ENCODE measurements at regions not wholly inside any gene's neighbourhood (a gene's known extent, or its start where the extent isn't known, plus 50 kb on each side); places are given as distances from the start of the nearest gene placed in this dataset.

- Mint-ChIP-seq H3K36me3 (ENCODE audit: unreplicated experiment) (peaks cover 23% of the 10 kb centered on the region), H3K4me1 (ENCODE audit: low read depth, unreplicated experiment) (no peaks in the 10 kb centered on the region), H3K27me3 (ENCODE audit: unreplicated experiment) (peaks cover 2% of the 10 kb centered on the region), H3K27ac (ENCODE audit: unreplicated experiment) (no peak overlapping the region), H3K9me3 (ENCODE audit: unreplicated experiment) (no peaks in the 10 kb centered on the region), H3K4me3 (ENCODE audit: unreplicated experiment) (no peak overlapping the region)
- no peak for TF ChIP-seq CTCF (IDR thresholded peaks at IDR 0.05; ENCODE audit: partially characterized antibody, unreplicated experiment)
- DNase-seq = no peak
Observed at GRCh38 chr12:94033101-94033500, 115.3 kb upstream of the PLXNC1 start.

GRCh38 chr12:94033784-94034183 is 114.6 kb upstream of the PLXNC1 start:
- Mint-ChIP-seq H3K27ac (ENCODE audit: unreplicated experiment) (no peak overlapping the region), H3K36me3 (ENCODE audit: unreplicated experiment) (peaks cover 27% of the 10 kb centered on the region), H3K4me1 (ENCODE audit: low read depth, unreplicated experiment) (no peaks in the 10 kb centered on the region), H3K4me3 (ENCODE audit: unreplicated experiment) (no peak overlapping the region), H3K27me3 (ENCODE audit: unreplicated experiment) (peaks cover 2% of the 10 kb centered on the region), H3K9me3 (ENCODE audit: unreplicated experiment) (no peaks in the 10 kb centered on the region)
- no peak for TF ChIP-seq CTCF (IDR thresholded peaks at IDR 0.05; ENCODE audit: partially characterized antibody, unreplicated experiment)
- no peak for DNase-seq

- no peak for DNase-seq
- Mint-ChIP-seq H3K4me1 (ENCODE audit: low read depth, unreplicated experiment) (peaks cover 13% of the 10 kb centered on the region), H3K27me3 (ENCODE audit: unreplicated experiment) (peaks cover 2% of the 10 kb centered on the region), H3K4me3 (ENCODE audit: unreplicated experiment) (no peak overlapping the region), H3K9me3 (ENCODE audit: unreplicated experiment) (no peaks in the 10 kb centered on the region), H3K27ac (ENCODE audit: unreplicated experiment) (no peak overlapping the region), H3K36me3 (ENCODE audit: unreplicated experiment) (peaks cover 22% of the 10 kb centered on the region)
- no peak for TF ChIP-seq CTCF (IDR thresholded peaks at IDR 0.05; ENCODE audit: partially characterized antibody, unreplicated experiment)
Observed at GRCh38 chr12:94037444-94037843, 110.9 kb upstream of the PLXNC1 start.

GRCh38 chr12:94038605-94039004 is 109.8 kb upstream of the PLXNC1 start:
- no peak for DNase-seq
- no peak for TF ChIP-seq CTCF (IDR thresholded peaks at IDR 0.05; ENCODE audit: partially characterized antibody, unreplicated experiment)
- Mint-ChIP-seq H3K4me3 (ENCODE audit: unreplicated experiment) (no peak overlapping the region), H3K4me1 (ENCODE audit: low read depth, unreplicated experiment) (peaks cover 13% of the 10 kb centered on the region), H3K9me3 (ENCODE audit: unreplicated experiment) (no peaks in the 10 kb centered on the region), H3K27me3 (ENCODE audit: unreplicated experiment) (peaks cover 2% of the 10 kb centered on the region), H3K36me3 (ENCODE audit: unreplicated experiment) (peaks cover 22% of the 10 kb centered on the region), H3K27ac (ENCODE audit: unreplicated experiment) (no peak overlapping the region)

GRCh38 chr12:94039199-94039840 is 109.1 kb upstream of the PLXNC1 start:
- Mint-ChIP-seq H3K27me3 (ENCODE audit: unreplicated experiment) (peaks cover 2% of the 10 kb centered on the region), H3K36me3 (ENCODE audit: unreplicated experiment) (peaks cover 20% of the 10 kb centered on the region), H3K27ac (ENCODE audit: unreplicated experiment) (no peak overlapping the region), H3K4me3 (ENCODE audit: unreplicated experiment) (no peak overlapping the region), H3K9me3 (ENCODE audit: unreplicated experiment) (no peaks in the 10 kb centered on the region), H3K4me1 (ENCODE audit: low read depth, unreplicated experiment) (peaks cover 13% of the 10 kb centered on the region)
- no peak for TF ChIP-seq CTCF (IDR thresholded peaks at IDR 0.05; ENCODE audit: partially characterized antibody, unreplicated experiment)
- no peak for DNase-seq

All from glutamatergic neuron (in vitro differentiated cells).